H1 (cell line): ENCODE measurements at regions not wholly inside any gene's neighbourhood (a gene's known extent, or its start where the extent isn't known, plus 50 kb on each side); places are given as distances from the start of the nearest gene placed in this dataset.

Experiments used
- MAFK ChIP-seq: IDR thresholded peaks from 2 replicates; pipeline ENCODE4 v1.6.1; 2012; ENCODE audit warnings: low read depth, mild to moderate bottlenecking, improper control_type of control experiment, low read length
- NRF1 ChIP-seq: IDR thresholded peaks from 2 replicates; pipeline ENCODE4 v1.6.1; 2011; ENCODE audit warnings: mild to moderate bottlenecking, low read depth, low read length, improper control_type of control experiment
- POLR2A ChIP-seq, 2 experiments: IDR thresholded peaks; 1 replicate in 1 of 2; 2 replicates in 1 of 2; pipeline ENCODE4 v1.6.1; 2011; ENCODE audit warnings: low read depth in 2 of 2, low read length in 2 of 2, mild to moderate bottlenecking in 2 of 2; ENCODE audit errors: control extremely low read depth in 1 of 2
- RXRA ChIP-seq: IDR thresholded peaks from 2 replicates; pipeline ENCODE4 v1.6.1; 2011; ENCODE audit warnings: low read depth, mild to moderate bottlenecking, low read length, moderate library complexity; ENCODE audit not compliant: insufficient read depth
- SAP30 ChIP-seq: fragments of 300-600 bp; sonication (generic); IDR thresholded peaks from 2 replicates; pipeline ENCODE4 v1.7.1; 2012; ENCODE audit warnings: low read length, moderate library complexity, mild to moderate bottlenecking, inconsistent platforms; ENCODE audit not compliant: insufficient read depth, insufficient replicate concordance
- SP1 ChIP-seq: IDR thresholded peaks from 2 replicates; pipeline ENCODE4 v1.6.1; 2011; ENCODE audit warnings: low read depth, low read length
- SRF ChIP-seq: IDR thresholded peaks from 2 replicates; pipeline ENCODE4 v1.6.1; 2011; ENCODE audit warnings: mild to moderate bottlenecking, low read depth, low read length, moderate library complexity
- TAF1 ChIP-seq: IDR thresholded peaks from 2 replicates; pipeline ENCODE4 v1.6.1; 2011; ENCODE audit warnings: mild to moderate bottlenecking, low read depth, low read length
- TCF12 ChIP-seq: IDR thresholded peaks from 2 replicates; pipeline ENCODE4 v1.6.1; 2011; ENCODE audit warnings: low read depth, mild to moderate bottlenecking, low read length
- TF ChIP-seq, protein P1 (sequence below): fragments of 300-600 bp; sonication (generic); IDR thresholded peaks from 2 replicates; pipeline ENCODE4 v1.7.1; 2012; ENCODE audit warnings: low read length, moderate library complexity, mild to moderate bottlenecking, inconsistent platforms; ENCODE audit not compliant: insufficient replicate concordance
- TF ChIP-seq, protein P2 (sequence below), 3 experiments: IDR thresholded peaks; 1 replicate in 2 of 3; 2 replicates in 1 of 3; pipeline versions ENCODE4 v1.5.1 to v1.6.1; 2011; ENCODE audit warnings: low read length in 3 of 3, mild to moderate bottlenecking in 3 of 3, inconsistent platforms in 2 of 3, low read depth in 1 of 3, moderate library complexity in 1 of 3; ENCODE audit not compliant: insufficient read depth in 1 of 3; ENCODE audit errors: control extremely low read depth in 1 of 3

DNA sequence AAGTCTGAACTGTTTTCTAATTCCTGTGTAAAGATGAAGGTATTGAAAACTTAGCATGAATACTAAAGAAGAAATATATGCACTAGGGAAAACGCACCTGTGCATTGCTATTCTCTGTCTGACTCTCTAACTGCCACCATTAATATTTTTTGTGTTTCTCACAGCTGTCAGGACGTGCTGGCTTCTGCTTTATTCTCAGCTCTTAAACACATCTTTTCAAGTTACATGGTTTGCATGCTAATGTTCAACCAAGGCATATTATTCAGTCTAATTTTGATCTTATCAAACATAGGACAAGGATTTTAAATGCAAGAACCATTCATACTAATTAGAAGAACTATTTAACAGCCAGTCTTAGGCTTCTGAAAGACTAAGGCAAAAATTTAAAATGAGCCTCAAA, 187.4 kb downstream of the KLHL28 start (continued):
- TF ChIP-seq, protein P1, sequence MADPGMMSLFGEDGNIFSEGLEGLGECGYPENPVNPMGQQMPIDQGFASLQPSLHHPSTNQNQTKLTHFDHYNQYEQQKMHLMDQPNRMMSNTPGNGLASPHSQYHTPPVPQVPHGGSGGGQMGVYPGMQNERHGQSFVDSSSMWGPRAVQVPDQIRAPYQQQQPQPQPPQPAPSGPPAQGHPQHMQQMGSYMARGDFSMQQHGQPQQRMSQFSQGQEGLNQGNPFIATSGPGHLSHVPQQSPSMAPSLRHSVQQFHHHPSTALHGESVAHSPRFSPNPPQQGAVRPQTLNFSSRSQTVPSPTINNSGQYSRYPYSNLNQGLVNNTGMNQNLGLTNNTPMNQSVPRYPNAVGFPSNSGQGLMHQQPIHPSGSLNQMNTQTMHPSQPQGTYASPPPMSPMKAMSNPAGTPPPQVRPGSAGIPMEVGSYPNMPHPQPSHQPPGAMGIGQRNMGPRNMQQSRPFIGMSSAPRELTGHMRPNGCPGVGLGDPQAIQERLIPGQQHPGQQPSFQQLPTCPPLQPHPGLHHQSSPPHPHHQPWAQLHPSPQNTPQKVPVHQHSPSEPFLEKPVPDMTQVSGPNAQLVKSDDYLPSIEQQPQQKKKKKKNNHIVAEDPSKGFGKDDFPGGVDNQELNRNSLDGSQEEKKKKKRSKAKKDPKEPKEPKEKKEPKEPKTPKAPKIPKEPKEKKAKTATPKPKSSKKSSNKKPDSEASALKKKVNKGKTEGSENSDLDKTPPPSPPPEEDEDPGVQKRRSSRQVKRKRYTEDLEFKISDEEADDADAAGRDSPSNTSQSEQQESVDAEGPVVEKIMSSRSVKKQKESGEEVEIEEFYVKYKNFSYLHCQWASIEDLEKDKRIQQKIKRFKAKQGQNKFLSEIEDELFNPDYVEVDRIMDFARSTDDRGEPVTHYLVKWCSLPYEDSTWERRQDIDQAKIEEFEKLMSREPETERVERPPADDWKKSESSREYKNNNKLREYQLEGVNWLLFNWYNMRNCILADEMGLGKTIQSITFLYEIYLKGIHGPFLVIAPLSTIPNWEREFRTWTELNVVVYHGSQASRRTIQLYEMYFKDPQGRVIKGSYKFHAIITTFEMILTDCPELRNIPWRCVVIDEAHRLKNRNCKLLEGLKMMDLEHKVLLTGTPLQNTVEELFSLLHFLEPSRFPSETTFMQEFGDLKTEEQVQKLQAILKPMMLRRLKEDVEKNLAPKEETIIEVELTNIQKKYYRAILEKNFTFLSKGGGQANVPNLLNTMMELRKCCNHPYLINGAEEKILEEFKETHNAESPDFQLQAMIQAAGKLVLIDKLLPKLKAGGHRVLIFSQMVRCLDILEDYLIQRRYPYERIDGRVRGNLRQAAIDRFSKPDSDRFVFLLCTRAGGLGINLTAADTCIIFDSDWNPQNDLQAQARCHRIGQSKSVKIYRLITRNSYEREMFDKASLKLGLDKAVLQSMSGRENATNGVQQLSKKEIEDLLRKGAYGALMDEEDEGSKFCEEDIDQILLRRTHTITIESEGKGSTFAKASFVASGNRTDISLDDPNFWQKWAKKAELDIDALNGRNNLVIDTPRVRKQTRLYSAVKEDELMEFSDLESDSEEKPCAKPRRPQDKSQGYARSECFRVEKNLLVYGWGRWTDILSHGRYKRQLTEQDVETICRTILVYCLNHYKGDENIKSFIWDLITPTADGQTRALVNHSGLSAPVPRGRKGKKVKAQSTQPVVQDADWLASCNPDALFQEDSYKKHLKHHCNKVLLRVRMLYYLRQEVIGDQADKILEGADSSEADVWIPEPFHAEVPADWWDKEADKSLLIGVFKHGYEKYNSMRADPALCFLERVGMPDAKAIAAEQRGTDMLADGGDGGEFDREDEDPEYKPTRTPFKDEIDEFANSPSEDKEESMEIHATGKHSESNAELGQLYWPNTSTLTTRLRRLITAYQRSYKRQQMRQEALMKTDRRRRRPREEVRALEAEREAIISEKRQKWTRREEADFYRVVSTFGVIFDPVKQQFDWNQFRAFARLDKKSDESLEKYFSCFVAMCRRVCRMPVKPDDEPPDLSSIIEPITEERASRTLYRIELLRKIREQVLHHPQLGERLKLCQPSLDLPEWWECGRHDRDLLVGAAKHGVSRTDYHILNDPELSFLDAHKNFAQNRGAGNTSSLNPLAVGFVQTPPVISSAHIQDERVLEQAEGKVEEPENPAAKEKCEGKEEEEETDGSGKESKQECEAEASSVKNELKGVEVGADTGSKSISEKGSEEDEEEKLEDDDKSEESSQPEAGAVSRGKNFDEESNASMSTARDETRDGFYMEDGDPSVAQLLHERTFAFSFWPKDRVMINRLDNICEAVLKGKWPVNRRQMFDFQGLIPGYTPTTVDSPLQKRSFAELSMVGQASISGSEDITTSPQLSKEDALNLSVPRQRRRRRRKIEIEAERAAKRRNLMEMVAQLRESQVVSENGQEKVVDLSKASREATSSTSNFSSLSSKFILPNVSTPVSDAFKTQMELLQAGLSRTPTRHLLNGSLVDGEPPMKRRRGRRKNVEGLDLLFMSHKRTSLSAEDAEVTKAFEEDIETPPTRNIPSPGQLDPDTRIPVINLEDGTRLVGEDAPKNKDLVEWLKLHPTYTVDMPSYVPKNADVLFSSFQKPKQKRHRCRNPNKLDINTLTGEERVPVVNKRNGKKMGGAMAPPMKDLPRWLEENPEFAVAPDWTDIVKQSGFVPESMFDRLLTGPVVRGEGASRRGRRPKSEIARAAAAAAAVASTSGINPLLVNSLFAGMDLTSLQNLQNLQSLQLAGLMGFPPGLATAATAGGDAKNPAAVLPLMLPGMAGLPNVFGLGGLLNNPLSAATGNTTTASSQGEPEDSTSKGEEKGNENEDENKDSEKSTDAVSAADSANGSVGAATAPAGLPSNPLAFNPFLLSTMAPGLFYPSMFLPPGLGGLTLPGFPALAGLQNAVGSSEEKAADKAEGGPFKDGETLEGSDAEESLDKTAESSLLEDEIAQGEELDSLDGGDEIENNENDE: no peak
- TF ChIP-seq SRF (no peak), TCF12 (no peak), NRF1 (no peak), RXRA (no peak), SP1 (no peak), SAP30 (no peak), POLR2A (IDR thresholded peaks at IDR 0.05; ENCODE audit: control extremely low read depth in 1 of 2, low read depth in 2 of 2, low read length in 2 of 2) (no peak), MAFK (no peak), TAF1 (no peak)
- TF ChIP-seq, protein P2, sequence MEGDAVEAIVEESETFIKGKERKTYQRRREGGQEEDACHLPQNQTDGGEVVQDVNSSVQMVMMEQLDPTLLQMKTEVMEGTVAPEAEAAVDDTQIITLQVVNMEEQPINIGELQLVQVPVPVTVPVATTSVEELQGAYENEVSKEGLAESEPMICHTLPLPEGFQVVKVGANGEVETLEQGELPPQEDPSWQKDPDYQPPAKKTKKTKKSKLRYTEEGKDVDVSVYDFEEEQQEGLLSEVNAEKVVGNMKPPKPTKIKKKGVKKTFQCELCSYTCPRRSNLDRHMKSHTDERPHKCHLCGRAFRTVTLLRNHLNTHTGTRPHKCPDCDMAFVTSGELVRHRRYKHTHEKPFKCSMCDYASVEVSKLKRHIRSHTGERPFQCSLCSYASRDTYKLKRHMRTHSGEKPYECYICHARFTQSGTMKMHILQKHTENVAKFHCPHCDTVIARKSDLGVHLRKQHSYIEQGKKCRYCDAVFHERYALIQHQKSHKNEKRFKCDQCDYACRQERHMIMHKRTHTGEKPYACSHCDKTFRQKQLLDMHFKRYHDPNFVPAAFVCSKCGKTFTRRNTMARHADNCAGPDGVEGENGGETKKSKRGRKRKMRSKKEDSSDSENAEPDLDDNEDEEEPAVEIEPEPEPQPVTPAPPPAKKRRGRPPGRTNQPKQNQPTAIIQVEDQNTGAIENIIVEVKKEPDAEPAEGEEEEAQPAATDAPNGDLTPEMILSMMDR (IDR thresholded peaks at IDR 0.05; ENCODE audit: control extremely low read depth in 1 of 3, insufficient read depth in 1 of 3, low read depth in 1 of 3, low read length in 3 of 3): no peak
